ENCODE measurements at regions not wholly inside any gene's neighbourhood (a gene's known extent, or its start where the extent isn't known, plus 50 kb on each side); places are given as distances from the start of the nearest gene placed in this dataset.

DNA sequence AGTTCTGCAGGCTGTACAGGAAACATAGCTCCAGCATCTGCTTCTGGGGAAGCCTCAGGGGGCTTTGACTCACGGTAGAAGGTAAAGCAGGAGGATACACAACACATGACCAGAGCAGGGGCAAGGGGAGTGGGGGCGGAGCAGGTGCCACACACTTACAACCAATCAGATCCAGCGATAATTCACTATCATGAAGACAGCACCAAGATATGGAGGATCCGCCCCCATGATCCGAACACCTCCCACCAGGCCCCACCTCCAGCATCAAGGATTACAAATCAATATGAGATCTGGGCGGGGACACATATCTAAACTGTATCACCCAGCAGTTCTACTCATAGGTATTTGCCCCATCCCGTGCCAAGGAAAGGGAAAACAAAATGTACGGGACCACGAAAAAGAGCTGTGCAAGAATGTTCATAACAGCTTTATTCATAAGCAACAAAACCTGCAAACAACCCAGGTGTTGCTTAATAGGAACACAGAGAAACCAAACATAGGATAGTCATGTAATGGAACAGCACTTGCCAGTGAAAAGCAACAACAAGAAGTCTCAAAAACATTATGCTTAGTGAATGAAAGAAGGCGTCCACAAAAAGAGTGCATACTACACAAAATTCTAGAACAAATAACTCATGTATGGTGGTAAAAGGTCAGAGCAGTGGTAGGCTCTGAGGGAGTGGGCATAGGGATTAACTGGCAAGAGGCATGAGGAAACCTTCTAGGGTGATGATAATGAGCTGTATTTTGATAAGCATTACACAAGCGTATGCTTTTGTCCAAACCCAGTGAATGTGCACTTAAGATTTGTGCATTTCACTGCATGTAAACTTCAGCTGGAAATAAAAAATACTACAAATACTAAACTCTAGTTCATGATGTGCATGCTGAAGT, 130.9 kb upstream of the FAM9B start:
- Histone ChIP-seq H3K79me2 (ENCODE audit: insufficient read depth, low read length) (no peaks in the 10 kb centered on the region), H2AFZ (ENCODE audit: low read depth, low read length) (no peak overlapping the region), H4K20me1 (ENCODE audit: insufficient read depth, low read length) (no peaks in the 10 kb centered on the region), H3K36me3 (ENCODE audit: insufficient read depth, low read length) (no peaks in the 10 kb centered on the region), H3K9ac (ENCODE audit: low read depth, low read length) (no peak overlapping the region), H3K4me3 (ENCODE audit: low read depth in 1 of 2, low read length in 2 of 2) (no peak overlapping the region), H3K9me3 (ENCODE audit: insufficient read depth, low read length, severe bottlenecking) (peaks cover 5% of the 10 kb centered on the region), H3K27me3 (ENCODE audit: insufficient read depth, low read length, poor library complexity) (no peaks in the 10 kb centered on the region), H3K4me2 (ENCODE audit: insufficient read depth, low read length) (no peak overlapping the region), H3K4me1 (ENCODE audit: insufficient read depth, low read length) (peaks cover 50% of the 10 kb centered on the region), H3K27ac (ENCODE audit: low read length) (peak overlapping the region; percentile 64)
- DNase-seq: peak; percentile 22
- no peak for ATAC-seq (ENCODE audit: insufficient read depth, low read depth)
- TF ChIP-seq EZH2 (IDR thresholded peaks at IDR 0.05; ENCODE audit: borderline replicate concordance, low read depth, low read length, severe bottlenecking): no peak
- TF ChIP-seq, protein P1, sequence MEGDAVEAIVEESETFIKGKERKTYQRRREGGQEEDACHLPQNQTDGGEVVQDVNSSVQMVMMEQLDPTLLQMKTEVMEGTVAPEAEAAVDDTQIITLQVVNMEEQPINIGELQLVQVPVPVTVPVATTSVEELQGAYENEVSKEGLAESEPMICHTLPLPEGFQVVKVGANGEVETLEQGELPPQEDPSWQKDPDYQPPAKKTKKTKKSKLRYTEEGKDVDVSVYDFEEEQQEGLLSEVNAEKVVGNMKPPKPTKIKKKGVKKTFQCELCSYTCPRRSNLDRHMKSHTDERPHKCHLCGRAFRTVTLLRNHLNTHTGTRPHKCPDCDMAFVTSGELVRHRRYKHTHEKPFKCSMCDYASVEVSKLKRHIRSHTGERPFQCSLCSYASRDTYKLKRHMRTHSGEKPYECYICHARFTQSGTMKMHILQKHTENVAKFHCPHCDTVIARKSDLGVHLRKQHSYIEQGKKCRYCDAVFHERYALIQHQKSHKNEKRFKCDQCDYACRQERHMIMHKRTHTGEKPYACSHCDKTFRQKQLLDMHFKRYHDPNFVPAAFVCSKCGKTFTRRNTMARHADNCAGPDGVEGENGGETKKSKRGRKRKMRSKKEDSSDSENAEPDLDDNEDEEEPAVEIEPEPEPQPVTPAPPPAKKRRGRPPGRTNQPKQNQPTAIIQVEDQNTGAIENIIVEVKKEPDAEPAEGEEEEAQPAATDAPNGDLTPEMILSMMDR (IDR thresholded peaks at IDR 0.05; ENCODE audit: borderline replicate concordance, extremely low read depth, low read length, poor library complexity, severe bottlenecking): no peak

DNA sequence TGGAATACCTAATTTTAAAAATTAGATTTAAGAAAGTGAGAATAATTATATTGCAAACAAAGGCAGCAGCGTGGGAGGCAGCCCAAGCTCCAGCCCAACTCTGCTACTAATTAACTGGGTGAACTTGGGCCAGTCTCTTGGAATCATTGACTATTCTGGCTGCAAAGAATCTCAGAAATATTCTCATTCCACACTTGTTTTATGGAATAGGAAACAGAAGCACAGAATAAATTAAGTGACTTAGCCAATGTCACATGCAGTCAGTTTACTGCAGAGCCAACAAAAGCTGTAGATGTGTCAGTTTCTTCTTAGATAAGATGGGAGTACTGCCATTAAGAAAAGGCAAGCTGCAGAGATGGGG, 132.6 kb upstream of the FAM9B start:
- TF ChIP-seq, protein P1 (IDR thresholded peaks at IDR 0.05; ENCODE audit: borderline replicate concordance, extremely low read depth, low read length, poor library complexity, severe bottlenecking): no peak
- TF ChIP-seq EZH2 (IDR thresholded peaks at IDR 0.05; ENCODE audit: borderline replicate concordance, low read depth, low read length, severe bottlenecking): no peak
- H3K79me2 ChIP-seq (ENCODE audit: insufficient read depth, low read length): no peaks in the 10 kb centered on the region
- peaks cover 50% of the 10 kb centered on the region for H3K4me1 ChIP-seq (ENCODE audit: insufficient read depth, low read length)
- ATAC-seq (ENCODE audit: insufficient read depth, low read depth) (no peak), DNase-seq (no peak)
- H3K9ac ChIP-seq (ENCODE audit: low read depth, low read length): peak overlapping the region; percentile 26; the same call in 1 of the 2 replicates
- no peaks in the 10 kb centered on the region for H4K20me1 ChIP-seq (ENCODE audit: insufficient read depth, low read length)
- H3K4me3 ChIP-seq (ENCODE audit: low read depth in 1 of 2, low read length in 2 of 2): no peak overlapping the region
- H3K27ac ChIP-seq (ENCODE audit: low read length): peak overlapping the region; percentile 65
- H2AFZ ChIP-seq (ENCODE audit: low read depth, low read length): no peak overlapping the region
- H3K4me2 ChIP-seq (ENCODE audit: insufficient read depth, low read length): peak overlapping the region; percentile 45
- no peaks in the 10 kb centered on the region for H3K27me3 ChIP-seq (ENCODE audit: insufficient read depth, low read length, poor library complexity)
- H3K9me3 ChIP-seq (ENCODE audit: insufficient read depth, low read length, severe bottlenecking): peaks cover 5% of the 10 kb centered on the region
- no peaks in the 10 kb centered on the region for H3K36me3 ChIP-seq (ENCODE audit: insufficient read depth, low read length)

DNA sequence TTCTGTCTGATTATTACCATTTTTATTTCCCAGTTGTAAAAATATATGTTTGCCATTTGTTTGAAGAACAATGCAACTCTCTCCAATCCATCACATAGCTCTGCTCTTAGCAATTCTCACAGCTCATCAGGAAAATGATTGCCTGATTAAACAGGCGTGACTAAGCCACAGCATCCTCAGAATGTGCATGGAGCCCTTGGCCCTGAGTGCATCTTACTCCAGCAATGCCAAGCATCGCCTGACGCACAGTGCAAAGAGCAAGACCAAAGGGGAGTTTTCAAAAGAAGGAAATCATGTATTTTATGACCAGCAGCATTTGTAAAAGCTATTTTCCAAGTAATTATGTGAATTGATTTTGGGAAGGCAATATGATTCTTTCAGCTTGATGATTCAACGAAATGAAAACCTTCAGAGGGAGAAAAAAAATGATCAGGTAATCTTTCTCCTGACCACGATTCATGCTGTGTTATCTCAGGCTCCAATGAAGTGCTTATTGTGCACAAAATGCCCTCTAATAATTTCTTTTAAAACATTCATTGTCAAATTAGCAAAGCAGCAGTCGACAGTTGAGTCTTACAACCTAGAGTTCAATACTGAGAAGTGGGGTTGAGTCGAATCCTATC, 138.0 kb upstream of the FAM9B start:
- Histone ChIP-seq H3K4me2 (ENCODE audit: insufficient read depth, low read length) (no peak overlapping the region), H3K4me1 (ENCODE audit: insufficient read depth, low read length) (peaks cover 2% of the 10 kb centered on the region; the same call in 1 of the 2 replicates), H3K9me3 (ENCODE audit: insufficient read depth, low read length, severe bottlenecking) (peaks cover 5% of the 10 kb centered on the region), H3K4me3 (ENCODE audit: low read depth in 1 of 2, low read length in 2 of 2) (no peak overlapping the region), H3K36me3 (ENCODE audit: insufficient read depth, low read length) (no peaks in the 10 kb centered on the region), H4K20me1 (ENCODE audit: insufficient read depth, low read length) (no peaks in the 10 kb centered on the region), H3K27me3 (ENCODE audit: insufficient read depth, low read length, poor library complexity) (no peaks in the 10 kb centered on the region), H3K27ac (ENCODE audit: low read length) (no peak overlapping the region), H3K9ac (ENCODE audit: low read depth, low read length) (no peak overlapping the region), H3K79me2 (ENCODE audit: insufficient read depth, low read length) (no peaks in the 10 kb centered on the region), H2AFZ (ENCODE audit: low read depth, low read length) (no peak overlapping the region)
- TF ChIP-seq, protein P1 (IDR thresholded peaks at IDR 0.05; ENCODE audit: borderline replicate concordance, extremely low read depth, low read length, poor library complexity, severe bottlenecking): no peak
- no peak for TF ChIP-seq EZH2 (IDR thresholded peaks at IDR 0.05; ENCODE audit: borderline replicate concordance, low read depth, low read length, severe bottlenecking)
- no peak for DNase-seq
- ATAC-seq (ENCODE audit: insufficient read depth, low read depth): no peak
